T-helper 17 cell (primary cell): ENCODE measurements at regions not wholly inside any gene's neighbourhood (a gene's known extent, or its start where the extent isn't known, plus 50 kb on each side); places are given as distances from the start of the nearest gene placed in this dataset.
A peak's percentile ranks its signal among the peaks of the same experiment; 100 is the strongest.
"Not testable (repeated sequence)": the region's sequence is repeated elsewhere in the genome, so short reads cannot be mapped to it uniquely, and the experiment has no call there.

Source experiments
- ATAC-seq: fragments of 150-1000 bp; cut with Tn5 transposase; 2 replicates; pipeline ENCODE4 v1.10.0; 2021; ENCODE audit warnings: mild to moderate bottlenecking, moderate library complexity
- DNase-seq, 3 donors: peaks; one replicate each; pipeline versions ENCODE4 v3.0.0 to v3.0.0-alpha.2; 2020 to 2021
- H3K9me3 ChIP-seq: one replicate; pipeline ENCODE4 v1.7.0; 2013; ENCODE audit warnings: low read length, mild to moderate bottlenecking; ENCODE audit not compliant: control insufficient read depth, poor library complexity, severe bottlenecking
- H3K27ac Mint-ChIP-seq: one replicate; pipeline ENCODE4 v1.8.0; 2022; ENCODE audit warnings: mild to moderate bottlenecking, moderate library complexity, mixed read lengths
- H3K27me3 Mint-ChIP-seq: one replicate; pipeline ENCODE4 v1.8.0; 2022; ENCODE audit warnings: mixed read lengths
- H3K36me3 Mint-ChIP-seq: one replicate; pipeline ENCODE4 v1.8.0; 2022; ENCODE audit warnings: low read depth, mixed read lengths
- H3K4me1 Mint-ChIP-seq: one replicate; pipeline ENCODE4 v1.8.0; 2022; ENCODE audit warnings: mild to moderate bottlenecking, mixed read lengths
- H3K4me3 Mint-ChIP-seq: one replicate; pipeline ENCODE4 v1.8.0; 2022; ENCODE audit warnings: mild to moderate bottlenecking, moderate library complexity, mixed read lengths

GRCh38 chr7:110522061-110522760, 568.7 kb upstream of the LRRN3 start:
- H3K27me3 Mint-ChIP-seq: no peaks in the 10 kb centered on the region
- H3K9me3 ChIP-seq: no peaks in the 10 kb centered on the region
- no peak overlapping the region for H3K27ac Mint-ChIP-seq
- ATAC-seq (no peak), DNase-seq (no peak)
- no peaks in the 10 kb centered on the region for H3K36me3 Mint-ChIP-seq
- H3K4me1 Mint-ChIP-seq: no peaks in the 10 kb centered on the region
- H3K4me3 Mint-ChIP-seq: no peak overlapping the region

GRCh38 chr7:110522761-110523200, 568.1 kb upstream of the LRRN3 start:
- ATAC-seq: no peak
- no peak for DNase-seq
- Mint-ChIP-seq H3K27me3 (no peaks in the 10 kb centered on the region), H3K4me3 (no peak overlapping the region), H3K36me3 (no peaks in the 10 kb centered on the region), H3K27ac (no peak overlapping the region), H3K4me1 (no peaks in the 10 kb centered on the region)
- H3K9me3 ChIP-seq: no peaks in the 10 kb centered on the region

DNA sequence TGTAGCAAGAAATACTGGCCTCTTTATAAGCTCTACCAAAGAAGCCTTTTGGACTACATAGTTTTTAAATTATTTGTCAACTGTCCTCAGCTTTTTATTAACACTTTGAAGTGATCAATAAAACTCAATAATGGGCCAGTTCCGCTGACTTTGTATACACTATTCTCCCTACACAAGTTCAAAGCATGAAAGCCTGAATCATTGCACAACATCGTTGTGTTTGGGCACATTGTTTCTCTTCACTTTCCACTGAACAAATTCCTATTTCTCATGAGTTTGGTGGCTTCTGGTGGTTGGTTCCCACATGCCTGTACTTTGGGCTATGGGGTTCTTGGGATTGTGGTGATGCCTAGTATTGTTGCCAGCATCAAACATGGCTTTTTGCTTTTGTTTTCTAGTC, 561.8 kb upstream of the LRRN3 start:
- H3K4me1 Mint-ChIP-seq: no peaks in the 10 kb centered on the region
- no peaks in the 10 kb centered on the region for H3K36me3 Mint-ChIP-seq
- H3K9me3 ChIP-seq: no peaks in the 10 kb centered on the region
- H3K27me3 Mint-ChIP-seq: no peaks in the 10 kb centered on the region
- ATAC-seq (no peak), DNase-seq (no peak)
- no peak overlapping the region for H3K4me3 Mint-ChIP-seq
- H3K27ac Mint-ChIP-seq: no peak overlapping the region

DNA sequence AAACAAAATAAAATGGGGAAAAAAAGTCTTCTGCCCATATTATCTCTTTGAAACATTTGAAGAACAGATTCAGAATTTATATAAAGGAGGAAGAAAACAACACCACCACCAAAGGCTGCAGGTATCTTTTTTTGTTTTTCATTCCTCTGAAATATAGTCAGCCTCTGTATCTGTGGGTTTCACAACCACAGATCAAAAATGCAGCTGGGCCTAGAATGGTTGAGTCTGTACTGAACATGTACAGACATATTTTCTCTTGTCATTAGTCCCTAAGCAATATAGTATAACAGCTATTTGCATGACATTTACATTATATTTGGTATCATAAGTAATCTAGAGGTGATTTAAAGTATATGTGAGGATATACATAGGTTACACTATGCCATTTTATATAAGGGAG, 559.7 kb upstream of the LRRN3 start:
- no peaks in the 10 kb centered on the region for H3K27me3 Mint-ChIP-seq
- H3K9me3 ChIP-seq: no peaks in the 10 kb centered on the region
- H3K4me1 Mint-ChIP-seq: no peaks in the 10 kb centered on the region
- no peak overlapping the region for H3K27ac Mint-ChIP-seq
- ATAC-seq: no peak
- H3K4me3 Mint-ChIP-seq: no peak overlapping the region
- DNase-seq: no peak
- no peaks in the 10 kb centered on the region for H3K36me3 Mint-ChIP-seq

DNA sequence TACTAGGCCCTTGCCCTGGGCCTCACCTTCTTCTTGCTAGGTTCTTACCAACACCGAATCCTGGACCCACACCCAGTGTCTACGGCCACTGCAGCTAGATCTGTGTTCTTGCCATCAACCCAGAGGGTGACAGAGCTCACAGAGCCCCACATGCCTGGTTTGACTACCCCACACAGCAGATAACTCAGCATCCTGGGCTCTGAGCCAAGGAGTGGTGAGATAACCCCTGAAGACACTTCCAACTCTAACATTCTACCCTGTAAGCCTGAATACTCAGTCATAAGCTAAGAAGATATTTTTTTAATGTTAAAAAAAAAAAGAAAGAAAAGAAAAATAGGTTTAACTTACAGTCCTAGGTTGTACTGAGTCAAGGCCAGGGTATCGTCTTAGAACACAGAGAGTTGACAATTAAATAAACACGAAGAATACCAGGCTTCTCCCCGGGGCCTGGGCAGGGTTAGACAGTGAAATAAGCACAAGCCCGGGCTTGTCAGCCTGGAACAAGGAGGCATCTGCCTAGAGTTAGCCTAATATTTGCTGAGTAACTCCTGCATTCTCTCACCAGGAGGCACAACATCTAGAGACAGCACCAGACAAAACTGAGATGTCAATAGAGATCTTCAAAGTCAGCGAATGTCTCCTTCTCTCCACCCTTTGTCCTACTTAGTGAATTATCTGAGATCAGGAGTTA, 556.5 kb upstream of the LRRN3 start:
- Mint-ChIP-seq H3K36me3 (no peaks in the 10 kb centered on the region), H3K27ac (peak overlapping the region; percentile 2), H3K4me1 (no peaks in the 10 kb centered on the region), H3K27me3 (no peaks in the 10 kb centered on the region), H3K4me3 (peak overlapping the region; percentile 25)
- DNase-seq: no peak
- no peak for ATAC-seq
- no peaks in the 10 kb centered on the region for H3K9me3 ChIP-seq

GRCh38 chr7:110539216-110539615, 551.7 kb upstream of the LRRN3 start:
- Mint-ChIP-seq H3K27me3 (no peaks in the 10 kb centered on the region), H3K27ac (no peak overlapping the region), H3K36me3 (no peaks in the 10 kb centered on the region), H3K4me1 (no peaks in the 10 kb centered on the region), H3K4me3 (no peak overlapping the region)
- DNase-seq (no peak), ATAC-seq (no peak)
- no peaks in the 10 kb centered on the region for H3K9me3 ChIP-seq

DNA sequence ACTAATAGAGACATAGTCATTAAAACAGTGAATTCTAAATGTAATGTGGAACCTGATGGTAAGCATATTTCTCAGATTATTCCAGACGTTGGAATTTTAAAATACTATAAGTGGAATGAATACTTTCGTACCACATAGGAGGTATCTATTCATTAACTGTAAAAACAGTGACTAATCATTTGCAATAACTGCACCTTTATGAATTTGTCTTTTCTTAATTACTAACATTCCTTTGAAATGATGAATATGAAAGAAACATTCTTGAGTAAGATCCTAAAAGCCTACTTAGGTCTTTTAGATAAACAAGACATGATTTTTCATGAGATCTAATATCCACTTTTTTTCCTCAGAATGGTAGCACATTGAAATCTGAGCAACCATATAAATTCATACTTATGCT, 549.0 kb upstream of the LRRN3 start:
- no peak overlapping the region for H3K4me3 Mint-ChIP-seq
- no peaks in the 10 kb centered on the region for H3K36me3 Mint-ChIP-seq
- ATAC-seq (no peak), DNase-seq (no peak)
- no peaks in the 10 kb centered on the region for H3K9me3 ChIP-seq
- H3K27ac Mint-ChIP-seq: no peak overlapping the region
- no peaks in the 10 kb centered on the region for H3K27me3 Mint-ChIP-seq
- no peaks in the 10 kb centered on the region for H3K4me1 Mint-ChIP-seq

DNA sequence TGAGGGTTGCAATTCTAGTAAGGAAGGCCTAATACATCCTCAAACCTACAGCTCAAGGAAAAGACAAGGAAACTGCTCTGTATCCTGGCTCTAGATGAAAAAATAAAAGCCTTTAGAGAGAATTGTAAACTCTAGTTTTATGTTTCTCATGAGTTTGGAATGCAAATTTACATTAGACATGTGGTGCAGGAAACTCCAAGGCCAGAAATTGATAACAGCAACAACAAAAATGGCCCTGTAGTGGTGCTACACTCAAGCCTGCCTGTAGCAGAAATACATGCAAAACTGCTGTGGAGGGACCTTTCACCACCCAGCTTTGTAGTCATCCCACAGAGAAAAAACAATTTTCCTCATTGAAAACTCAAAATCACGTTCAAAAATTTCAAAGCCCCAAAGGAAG, 546.7 kb upstream of the LRRN3 start:
- no peak for DNase-seq
- ATAC-seq: no peak
- no peaks in the 10 kb centered on the region for H3K36me3 Mint-ChIP-seq

DNA sequence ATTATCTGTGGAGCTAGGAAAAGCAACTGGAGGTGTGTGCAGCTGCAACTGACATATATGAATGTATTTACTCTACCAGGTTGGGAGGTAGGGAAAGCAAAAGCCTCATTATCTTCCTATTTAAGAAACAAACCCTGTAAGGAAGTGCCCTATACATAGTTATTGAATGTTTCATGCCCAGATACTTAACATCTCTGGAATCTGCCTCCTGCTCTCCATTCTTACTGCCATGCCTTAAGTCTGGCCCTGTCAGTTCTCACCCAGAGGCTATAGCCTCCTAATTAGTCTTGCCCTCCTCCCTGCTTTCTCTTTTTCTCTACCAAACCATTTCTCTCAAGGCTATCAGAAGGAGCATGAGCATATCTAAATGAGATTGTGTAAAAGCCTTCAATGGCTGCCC, 542.6 kb upstream of the LRRN3 start:
- no peaks in the 10 kb centered on the region for H3K4me1 Mint-ChIP-seq
- H3K4me3 Mint-ChIP-seq: no peak overlapping the region
- ATAC-seq (no peak), DNase-seq (no peak)
- H3K27me3 Mint-ChIP-seq: no peaks in the 10 kb centered on the region
- no peak overlapping the region for H3K27ac Mint-ChIP-seq
- H3K9me3 ChIP-seq: no peaks in the 10 kb centered on the region
- no peaks in the 10 kb centered on the region for H3K36me3 Mint-ChIP-seq

More for the DNA sequence above, 546.7 kb upstream of the LRRN3 start:
- Mint-ChIP-seq H3K4me1 (no peaks in the 10 kb centered on the region), H3K27ac (no peak overlapping the region), H3K4me3 (no peak overlapping the region), H3K27me3 (no peaks in the 10 kb centered on the region)
- no peaks in the 10 kb centered on the region for H3K9me3 ChIP-seq

GRCh38 chr7:110557136-110557535, 533.8 kb upstream of the LRRN3 start:
- ATAC-seq: no peak
- no peaks in the 10 kb centered on the region for H3K9me3 ChIP-seq
- no peaks in the 10 kb centered on the region for H3K27me3 Mint-ChIP-seq
- no peak overlapping the region for H3K4me3 Mint-ChIP-seq
- H3K36me3 Mint-ChIP-seq: no peaks in the 10 kb centered on the region
- H3K4me1 Mint-ChIP-seq: no peaks in the 10 kb centered on the region
- no peak overlapping the region for H3K27ac Mint-ChIP-seq
- no peak for DNase-seq

- not testable (repeated sequence) for DNase-seq, H3K27me3 Mint-ChIP-seq, H3K4me1 Mint-ChIP-seq, H3K9me3 ChIP-seq, H3K4me3 Mint-ChIP-seq, H3K36me3 Mint-ChIP-seq, ATAC-seq, H3K27ac Mint-ChIP-seq
Measured at GRCh38 chr7:110563286-110563685, 527.6 kb upstream of the LRRN3 start.

- no peak for ATAC-seq
- no peaks in the 10 kb centered on the region for H3K27me3 Mint-ChIP-seq
- H3K36me3 Mint-ChIP-seq: no peaks in the 10 kb centered on the region
Measured at GRCh38 chr7:110564246-110564645, 526.7 kb upstream of the LRRN3 start.

DNA sequence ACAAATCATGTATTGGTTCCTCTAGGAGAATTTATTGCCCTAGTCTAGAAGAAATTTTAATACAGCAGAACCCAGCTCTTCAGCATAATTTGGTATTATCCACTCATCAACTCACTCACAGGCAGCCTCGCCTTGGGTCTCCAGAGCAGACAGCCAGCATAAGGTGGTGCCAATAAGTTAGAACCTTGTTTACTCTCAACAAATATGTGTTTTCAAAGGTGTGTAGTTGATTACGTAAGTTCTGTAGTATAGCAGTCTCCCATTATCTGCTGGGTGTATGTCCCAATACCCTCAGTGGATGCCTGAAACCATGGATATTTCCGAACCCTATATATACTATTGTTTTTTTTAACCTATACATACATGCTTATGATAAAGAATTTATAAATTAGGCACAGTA, 522.5 kb upstream of the LRRN3 start:
- Mint-ChIP-seq H3K4me3 (no peak overlapping the region), H3K4me1 (no peaks in the 10 kb centered on the region), H3K27ac (no peak overlapping the region), H3K27me3 (no peaks in the 10 kb centered on the region), H3K36me3 (no peaks in the 10 kb centered on the region)
- DNase-seq (no peak), ATAC-seq (no peak)
- H3K9me3 ChIP-seq: no peaks in the 10 kb centered on the region

More at GRCh38 chr7:110564246-110564645, 526.7 kb upstream of the LRRN3 start:
- Mint-ChIP-seq H3K4me1 (no peaks in the 10 kb centered on the region), H3K4me3 (no peak overlapping the region), H3K27ac (no peak overlapping the region)
- no peaks in the 10 kb centered on the region for H3K9me3 ChIP-seq
- DNase-seq: no peak

GRCh38 chr7:110568932-110569331, 522.0 kb upstream of the LRRN3 start:
- ATAC-seq: no peak
- DNase-seq: no peak
- no peaks in the 10 kb centered on the region for H3K9me3 ChIP-seq
- H3K27ac Mint-ChIP-seq: no peak overlapping the region
- no peaks in the 10 kb centered on the region for H3K4me1 Mint-ChIP-seq
- no peaks in the 10 kb centered on the region for H3K36me3 Mint-ChIP-seq
- no peak overlapping the region for H3K4me3 Mint-ChIP-seq
- H3K27me3 Mint-ChIP-seq: no peaks in the 10 kb centered on the region
